ENCODE measurements at regions not wholly inside any gene's neighbourhood (a gene's known extent, or its start where the extent isn't known, plus 50 kb on each side); places are given as distances from the start of the nearest gene placed in this dataset.

GRCh38 chr6:155791186-155791585 is 335.5 kb upstream of the NOX3 start:
- no peak overlapping the region for H3K27ac ChIP-seq
- no peaks in the 10 kb centered on the region for H3K79me2 ChIP-seq
- H2AFZ ChIP-seq: no peak overlapping the region
- H3K9ac ChIP-seq: no peak overlapping the region
- H3K4me3 ChIP-seq (ENCODE audit: low read depth, low read length): no peak overlapping the region
- H3K36me3 ChIP-seq (ENCODE audit: control insufficient read depth, insufficient read depth, low read length): no peaks in the 10 kb centered on the region
- no peaks in the 10 kb centered on the region for H3K27me3 ChIP-seq (ENCODE audit: control insufficient read depth, insufficient read depth, low read length)
- H3K4me1 ChIP-seq: no peaks in the 10 kb centered on the region
- H3K9me3 ChIP-seq (ENCODE audit: control insufficient read depth, low read length): no peaks in the 10 kb centered on the region
- TF ChIP-seq, protein P1, sequence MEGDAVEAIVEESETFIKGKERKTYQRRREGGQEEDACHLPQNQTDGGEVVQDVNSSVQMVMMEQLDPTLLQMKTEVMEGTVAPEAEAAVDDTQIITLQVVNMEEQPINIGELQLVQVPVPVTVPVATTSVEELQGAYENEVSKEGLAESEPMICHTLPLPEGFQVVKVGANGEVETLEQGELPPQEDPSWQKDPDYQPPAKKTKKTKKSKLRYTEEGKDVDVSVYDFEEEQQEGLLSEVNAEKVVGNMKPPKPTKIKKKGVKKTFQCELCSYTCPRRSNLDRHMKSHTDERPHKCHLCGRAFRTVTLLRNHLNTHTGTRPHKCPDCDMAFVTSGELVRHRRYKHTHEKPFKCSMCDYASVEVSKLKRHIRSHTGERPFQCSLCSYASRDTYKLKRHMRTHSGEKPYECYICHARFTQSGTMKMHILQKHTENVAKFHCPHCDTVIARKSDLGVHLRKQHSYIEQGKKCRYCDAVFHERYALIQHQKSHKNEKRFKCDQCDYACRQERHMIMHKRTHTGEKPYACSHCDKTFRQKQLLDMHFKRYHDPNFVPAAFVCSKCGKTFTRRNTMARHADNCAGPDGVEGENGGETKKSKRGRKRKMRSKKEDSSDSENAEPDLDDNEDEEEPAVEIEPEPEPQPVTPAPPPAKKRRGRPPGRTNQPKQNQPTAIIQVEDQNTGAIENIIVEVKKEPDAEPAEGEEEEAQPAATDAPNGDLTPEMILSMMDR (IDR thresholded peaks at IDR 0.05): no peak
- no peak overlapping the region for H3K4me2 ChIP-seq (ENCODE audit: low read length)

DNA sequence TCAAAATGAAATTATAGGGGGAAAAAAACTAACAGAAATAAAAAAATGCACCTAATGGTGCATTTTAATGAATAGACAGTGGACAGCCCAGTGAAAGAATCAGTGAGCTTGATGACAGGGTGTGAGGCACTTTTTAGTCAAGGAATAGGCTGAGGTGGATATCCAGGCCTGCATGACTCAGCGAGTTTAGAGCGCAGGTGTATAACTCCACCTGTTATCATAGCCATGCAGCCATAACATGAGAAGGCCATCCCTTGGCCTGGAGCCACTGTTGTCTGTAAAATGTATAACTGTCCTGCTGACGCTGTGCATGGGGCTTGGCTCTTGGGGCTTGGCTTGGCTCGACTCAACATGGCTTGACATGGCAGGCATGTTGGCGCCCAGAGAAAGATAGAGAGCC is 331.5 kb upstream of the NOX3 start:
- TF ChIP-seq, protein P1 (IDR thresholded peaks at IDR 0.05): no peak
- Histone ChIP-seq H3K4me1 (no peaks in the 10 kb centered on the region), H2AFZ (no peak overlapping the region), H3K79me2 (no peaks in the 10 kb centered on the region), H3K4me2 (ENCODE audit: low read length) (no peak overlapping the region), H3K36me3 (ENCODE audit: control insufficient read depth, insufficient read depth, low read length) (no peaks in the 10 kb centered on the region), H3K4me3 (ENCODE audit: low read depth, low read length) (no peak overlapping the region), H3K9ac (no peak overlapping the region), H3K27ac (no peak overlapping the region), H3K27me3 (ENCODE audit: control insufficient read depth, insufficient read depth, low read length) (no peaks in the 10 kb centered on the region), H3K9me3 (ENCODE audit: control insufficient read depth, low read length) (no peaks in the 10 kb centered on the region)

DNA sequence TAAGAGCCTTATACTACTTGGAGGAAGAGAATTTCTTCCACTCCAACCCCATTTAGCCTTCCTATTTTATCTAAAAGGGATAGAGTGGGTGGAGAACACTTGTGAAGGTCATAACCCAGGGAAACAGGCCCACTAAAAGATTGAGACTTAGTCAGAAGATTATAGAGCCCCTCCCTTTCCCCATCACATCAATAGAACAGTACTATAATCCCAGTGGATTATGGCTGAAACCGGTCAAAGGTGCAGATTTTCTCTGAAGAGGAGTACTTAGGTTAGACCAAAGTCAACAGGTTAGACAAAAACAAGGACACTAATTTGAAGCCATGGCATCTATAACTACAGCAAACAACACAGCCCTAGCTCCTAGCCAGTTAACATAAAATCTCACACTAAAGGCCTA is 330.9 kb upstream of the NOX3 start:
- Histone ChIP-seq H3K9me3 (ENCODE audit: control insufficient read depth, low read length) (no peaks in the 10 kb centered on the region), H3K79me2 (no peaks in the 10 kb centered on the region), H3K9ac (no peak overlapping the region), H3K4me1 (no peaks in the 10 kb centered on the region), H3K4me3 (ENCODE audit: low read depth, low read length) (no peak overlapping the region), H3K36me3 (ENCODE audit: control insufficient read depth, insufficient read depth, low read length) (no peaks in the 10 kb centered on the region), H3K27ac (no peak overlapping the region), H2AFZ (no peak overlapping the region), H3K27me3 (ENCODE audit: control insufficient read depth, insufficient read depth, low read length) (no peaks in the 10 kb centered on the region), H3K4me2 (ENCODE audit: low read length) (no peak overlapping the region)
- TF ChIP-seq, protein P1 (IDR thresholded peaks at IDR 0.05): no peak

GRCh38 chr6:155782739-155783459 is 327.3 kb upstream of the NOX3 start:
- Histone ChIP-seq H2AFZ (no peak overlapping the region), H3K36me3 (ENCODE audit: control insufficient read depth, insufficient read depth, low read length) (no peaks in the 10 kb centered on the region), H3K79me2 (no peaks in the 10 kb centered on the region), H3K9ac (no peak overlapping the region), H3K4me3 (ENCODE audit: low read depth, low read length) (no peak overlapping the region), H3K4me1 (no peaks in the 10 kb centered on the region), H3K27me3 (ENCODE audit: control insufficient read depth, insufficient read depth, low read length) (no peaks in the 10 kb centered on the region), H3K27ac (no peak overlapping the region), H3K9me3 (ENCODE audit: control insufficient read depth, low read length) (no peaks in the 10 kb centered on the region), H3K4me2 (ENCODE audit: low read length) (no peak overlapping the region)
- TF ChIP-seq, protein P1 (IDR thresholded peaks at IDR 0.05): no peak

GRCh38 chr6:155782320-155782731 is 326.7 kb upstream of the NOX3 start:
- no peak overlapping the region for H3K4me2 ChIP-seq (ENCODE audit: low read length)
- H3K36me3 ChIP-seq (ENCODE audit: control insufficient read depth, insufficient read depth, low read length): no peaks in the 10 kb centered on the region
- H3K27me3 ChIP-seq (ENCODE audit: control insufficient read depth, insufficient read depth, low read length): no peaks in the 10 kb centered on the region
- no peak overlapping the region for H3K9ac ChIP-seq
- no peak overlapping the region for H2AFZ ChIP-seq
- no peaks in the 10 kb centered on the region for H3K79me2 ChIP-seq
- H3K4me1 ChIP-seq: no peaks in the 10 kb centered on the region
- no peak overlapping the region for H3K27ac ChIP-seq
- TF ChIP-seq, protein P1 (IDR thresholded peaks at IDR 0.05): no peak
- H3K9me3 ChIP-seq (ENCODE audit: control insufficient read depth, low read length): no peaks in the 10 kb centered on the region
- H3K4me3 ChIP-seq (ENCODE audit: low read depth, low read length): no peak overlapping the region
